Activated naive CD4-positive, alpha-beta T cell (primary cell): ENCODE measurements at regions not wholly inside any gene's neighbourhood (a gene's known extent, or its start where the extent isn't known, plus 50 kb on each side); places are given as distances from the start of the nearest gene placed in this dataset.

Experiments used
- DNase-seq, 4 experiments: peaks; one replicate each; lab custom pipeline; 2025; lab: John Stamatoyannopoulos, UW

- DNase-seq = no peak
Measured at GRCh38 chr1:239538239-239538988, 152.0 kb downstream of the CHRM3 start.

GRCh38 chr1:239539051-239539450 is 152.7 kb downstream of the CHRM3 start:
- DNase-seq = no peak

DNA sequence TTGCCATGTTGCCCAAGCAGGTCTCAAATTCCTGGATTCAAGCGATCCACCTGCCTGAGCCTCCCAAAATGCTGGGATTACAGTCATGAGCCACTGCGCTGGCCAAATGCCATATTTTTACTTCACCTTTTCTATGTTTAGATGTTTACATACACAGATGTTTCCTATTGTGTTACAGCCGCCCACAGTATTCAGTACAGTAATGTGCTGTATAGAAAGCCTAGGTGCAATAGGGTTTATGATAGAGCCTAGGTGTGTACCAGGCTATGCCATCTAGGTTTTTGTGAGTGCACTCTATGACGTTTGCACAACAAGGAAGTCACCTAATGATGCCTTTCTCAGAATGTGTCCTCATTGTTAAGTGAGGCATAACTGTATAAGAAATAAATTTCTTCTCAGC is 153.4 kb downstream of the CHRM3 start:
- no peak for DNase-seq

DNA sequence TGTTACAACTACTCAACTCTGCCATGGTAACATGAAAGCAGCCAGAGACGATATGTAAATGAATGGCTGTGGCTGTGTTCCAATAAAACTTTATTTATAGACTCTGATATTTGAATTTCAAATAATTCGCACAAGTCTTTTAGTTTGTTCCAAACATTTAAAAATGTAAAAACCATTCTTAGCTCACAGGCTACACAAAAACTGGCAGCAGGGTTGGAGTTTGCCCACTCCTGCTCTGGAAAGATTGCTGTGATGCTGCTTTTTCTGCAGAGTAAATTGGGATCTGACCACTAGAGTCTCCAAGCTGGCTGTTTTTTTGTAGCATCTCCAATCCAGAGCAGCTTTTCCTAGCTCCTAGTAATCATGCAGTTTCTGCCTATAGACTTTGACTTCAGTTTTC is 157.5 kb downstream of the CHRM3 start:
- no peak for DNase-seq

DNA sequence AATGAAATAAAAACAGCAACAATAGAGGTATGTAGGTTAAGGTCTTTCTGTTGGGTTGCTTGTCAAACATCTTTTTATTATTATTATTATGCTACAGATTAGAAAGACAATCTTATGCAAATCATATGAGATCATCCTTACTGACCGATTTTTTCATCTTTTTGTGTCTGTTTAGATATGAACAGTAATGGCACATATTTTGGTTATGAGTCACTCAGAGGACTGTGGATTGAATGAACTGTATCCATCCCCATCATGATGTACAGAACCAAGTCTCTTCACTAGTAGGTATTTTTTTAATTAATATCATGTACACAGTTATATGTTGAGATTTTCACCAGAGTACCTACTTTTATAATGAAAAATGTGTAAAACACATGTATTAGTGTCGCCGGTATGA is 159.1 kb downstream of the CHRM3 start:
- no peak for DNase-seq

DNA sequence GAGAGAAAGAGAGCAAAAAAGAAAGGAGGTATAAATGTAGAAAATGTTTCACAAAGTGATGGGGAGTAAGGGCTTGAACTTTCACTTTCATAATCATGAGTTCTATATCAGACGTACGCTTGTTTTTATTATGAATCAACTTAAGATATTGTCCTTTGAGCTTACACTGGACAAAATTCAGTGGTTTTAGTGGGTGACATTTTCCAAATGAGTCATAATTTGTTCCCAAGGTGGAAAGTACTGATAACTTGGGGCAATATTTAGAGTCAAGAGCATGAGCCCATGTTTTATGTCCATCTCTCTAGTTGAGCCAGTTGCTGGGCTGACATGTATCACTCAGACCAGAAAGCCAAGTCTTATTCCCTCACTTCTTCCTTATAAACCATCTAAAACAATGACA is 161.6 kb downstream of the CHRM3 start:
- no peak for DNase-seq

GRCh38 chr1:239550178-239550577 is 163.8 kb downstream of the CHRM3 start:
- no peak for DNase-seq

- no peak for DNase-seq
Measured at GRCh38 chr1:239555350-239555749, 169.0 kb downstream of the CHRM3 start.

- DNase-seq = no peak
Measured at GRCh38 chr1:239558559-239558958, 172.2 kb downstream of the CHRM3 start.

- DNase-seq = no peak
Measured at GRCh38 chr1:239558991-239559390, 172.6 kb downstream of the CHRM3 start.

DNA sequence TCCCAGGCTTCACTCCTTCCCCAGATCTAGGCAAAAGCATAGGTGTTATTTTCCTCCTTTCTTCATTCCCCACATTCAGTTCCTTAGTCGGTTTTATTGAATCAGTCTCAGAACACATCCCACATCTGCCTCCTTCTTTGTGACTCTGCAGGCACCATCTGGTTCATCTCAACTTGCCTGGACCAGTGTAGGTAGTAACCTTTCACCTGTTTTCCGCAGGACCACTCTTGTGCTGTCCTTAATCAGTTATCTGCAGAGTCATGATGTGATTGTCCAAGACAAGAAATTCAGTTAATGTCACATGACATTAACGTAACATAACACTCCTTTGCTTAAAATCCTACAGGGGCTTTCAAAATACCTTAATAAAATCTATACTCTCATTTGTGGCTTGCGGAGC is 174.6 kb downstream of the CHRM3 start:
- no peak for DNase-seq

DNA sequence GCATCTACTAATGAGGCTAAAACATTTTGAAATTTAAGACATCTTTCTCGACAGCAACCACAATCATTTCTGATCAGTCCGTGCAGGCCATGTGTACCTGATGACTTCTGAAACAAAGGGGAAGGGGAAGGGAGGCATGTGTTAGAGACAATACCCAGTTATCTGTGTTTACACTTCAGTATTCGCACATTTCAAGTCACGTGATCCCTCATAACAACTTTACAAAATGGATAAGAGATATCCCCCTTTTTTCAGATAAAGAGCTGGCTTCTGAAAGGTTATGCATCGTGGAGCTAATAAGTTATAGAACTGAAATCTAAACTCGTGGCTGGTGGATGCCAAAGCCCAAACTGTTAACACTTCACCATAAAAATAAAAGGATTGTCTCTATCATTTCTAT is 175.7 kb downstream of the CHRM3 start:
- DNase-seq = no peak

DNA sequence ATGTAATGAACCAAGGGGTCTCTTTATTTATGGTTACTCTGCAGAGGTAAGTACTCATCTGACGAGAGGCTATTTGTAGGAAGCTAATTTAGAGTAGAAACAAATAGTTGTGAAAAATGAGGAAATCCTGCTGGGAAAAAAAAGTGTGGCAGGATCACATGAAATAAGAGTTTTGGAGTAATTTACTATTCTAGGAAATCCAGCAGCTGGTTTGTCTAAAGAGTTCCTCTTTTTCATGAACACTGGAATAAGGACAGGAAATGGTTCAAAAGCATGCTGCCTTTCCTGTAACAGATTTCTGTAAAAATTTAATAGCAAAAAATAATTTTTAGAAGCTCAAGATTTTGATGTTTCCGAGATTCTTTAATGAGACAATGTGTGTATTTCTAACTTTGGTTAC is 177.3 kb downstream of the CHRM3 start:
- DNase-seq = no peak

GRCh38 chr1:239566074-239566473 is 179.7 kb downstream of the CHRM3 start:
- DNase-seq = no peak

GRCh38 chr1:239570878-239571277 is 184.5 kb downstream of the CHRM3 start:
- no peak for DNase-seq

DNA sequence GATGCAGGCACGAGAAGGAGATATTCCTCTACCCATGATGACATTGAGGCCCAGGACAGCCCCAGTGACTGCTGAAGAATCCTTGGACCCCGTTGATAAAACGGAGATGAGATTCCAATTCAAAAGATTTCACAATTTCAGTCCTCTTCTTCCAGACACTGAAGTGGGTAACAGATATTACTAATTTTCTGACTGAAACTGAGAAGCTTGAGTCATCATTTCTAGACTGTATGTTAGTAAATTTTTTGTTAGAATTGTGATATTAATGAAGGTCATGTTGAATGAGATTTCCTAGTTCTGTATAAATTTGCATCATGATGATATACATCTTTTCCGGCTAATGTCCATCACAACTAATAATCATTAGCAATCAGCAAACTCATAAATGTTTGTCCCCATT is 185.8 kb downstream of the CHRM3 start:
- no peak for DNase-seq

- DNase-seq = no peak
Measured at GRCh38 chr1:239574112-239574511, 187.7 kb downstream of the CHRM3 start.

DNA sequence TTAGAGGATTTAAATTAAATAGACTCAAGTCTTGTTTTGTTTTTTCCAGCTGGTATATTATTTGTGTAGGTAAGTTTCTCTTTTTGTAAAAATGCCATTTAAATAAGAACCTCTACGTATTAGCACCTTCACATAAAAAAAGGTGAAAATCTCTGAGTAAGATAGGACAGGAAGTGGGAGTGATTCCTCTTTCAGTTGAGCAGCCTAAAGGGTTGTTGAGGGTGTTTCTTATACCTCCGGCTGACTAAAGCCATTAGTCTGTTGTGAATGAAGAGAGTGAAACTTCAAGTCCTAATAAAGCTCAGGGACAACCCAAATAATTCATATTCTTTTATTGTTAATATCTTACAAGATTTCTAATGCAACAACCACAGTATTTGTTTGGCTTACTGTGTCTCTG is 188.7 kb downstream of the CHRM3 start:
- no peak for DNase-seq

- DNase-seq = no peak
Measured at GRCh38 chr1:239583536-239583935, 197.2 kb downstream of the CHRM3 start.

DNA sequence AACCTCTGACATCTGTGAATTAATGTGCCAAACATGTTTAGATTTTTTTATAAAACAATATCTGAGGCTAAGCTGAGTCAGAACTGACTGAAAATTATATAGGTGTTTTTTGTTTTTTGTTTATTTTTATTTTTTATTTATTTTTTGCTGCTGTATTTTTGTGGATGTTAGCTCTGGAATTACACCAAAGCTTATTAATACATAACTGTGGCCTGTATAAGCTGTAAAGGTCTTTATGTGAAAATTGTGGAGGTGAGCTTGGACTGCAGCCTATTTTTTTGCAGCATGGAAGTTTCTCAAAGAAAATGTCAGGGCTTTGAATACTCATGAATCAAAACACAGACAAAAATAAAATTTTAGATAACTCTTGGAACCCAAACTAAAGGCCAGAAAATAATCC is 199.8 kb downstream of the CHRM3 start:
- DNase-seq = no peak

DNA sequence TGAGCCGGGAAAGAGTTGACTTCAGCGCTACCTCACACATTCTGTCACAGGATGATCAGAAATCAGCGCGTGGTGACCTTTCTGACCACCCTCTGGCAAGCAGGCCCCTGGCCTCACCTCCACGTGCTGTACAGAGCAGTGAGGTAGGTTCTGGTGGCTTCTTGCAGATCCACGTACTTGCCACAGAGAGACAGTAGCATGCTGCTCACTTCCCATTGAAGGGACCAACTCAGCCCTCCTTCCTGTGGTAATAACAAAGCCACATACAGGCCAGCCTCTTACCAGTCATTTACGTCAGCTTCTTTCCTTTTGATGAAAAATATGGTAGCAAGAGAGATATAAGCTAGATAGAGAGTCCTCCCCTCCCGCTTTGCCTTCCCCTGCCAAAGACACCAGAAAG is 200.7 kb downstream of the CHRM3 start:
- DNase-seq = no peak

- no peak for DNase-seq
Measured at GRCh38 chr1:239587574-239588369, 201.4 kb downstream of the CHRM3 start.

DNA sequence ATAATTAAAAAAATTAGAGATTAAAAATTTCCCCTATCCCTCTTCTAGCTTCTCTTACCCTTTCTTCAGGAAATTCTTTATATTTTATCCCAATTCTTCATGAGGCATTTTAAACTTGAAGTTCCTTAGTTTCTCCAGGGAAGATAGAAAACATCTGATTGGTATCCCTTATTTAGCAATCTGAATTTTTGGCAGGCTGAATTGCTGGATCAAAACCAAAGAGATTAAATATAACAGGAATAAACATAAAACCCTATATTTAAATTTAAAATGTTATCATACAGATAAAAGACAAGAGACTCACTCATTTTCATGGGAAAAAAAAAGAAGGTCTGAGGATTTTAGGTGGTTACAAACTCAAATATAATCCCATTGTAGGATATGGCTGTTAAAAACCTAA is 204.2 kb downstream of the CHRM3 start:
- no peak for DNase-seq

- DNase-seq = no peak
Measured at GRCh38 chr1:239593527-239593926, 207.2 kb downstream of the CHRM3 start.
